GM12878 (cell line): ENCODE measurements at regions not wholly inside any gene's neighbourhood (a gene's known extent, or its start where the extent isn't known, plus 50 kb on each side); places are given as distances from the start of the nearest gene placed in this dataset.

Experiments used
- ATAC-seq: fragments of 200-7000 bp; cut with Tn5 transposase; 3 replicates; pipeline ENCODE4 v1.9.1; 2020; ENCODE audit warnings: mild to moderate bottlenecking, moderate library complexity
- BruUV-seq: library from RNA; stranded (reverse); fragments of 400-500 nt; replicated peaks from 2 replicates; lab custom pipeline; 2021; lab: Mats Ljungman, UMichigan
- CTCF ChIA-PET: fragments of 300-600 bp; sonication (Branson Sonifier 250); formaldehyde crosslinking; extraction: SDS; loops from one replicate; lab custom pipeline; 2021; ENCODE audit warnings: inconsistent platforms; lab: Yijun Ruan, JAX
- POLR2A ChIA-PET: fragments of 350-600 bp; formaldehyde crosslinking; extraction: SDS; loops from one replicate; lab custom pipeline; 2021; ENCODE audit warnings: inconsistent platforms; lab: Charles Lee
- RAD21 ChIA-PET: fragments of 300-600 bp; sonication (Branson Sonifier 250); formaldehyde crosslinking; loops from one replicate; lab custom pipeline; 2023; ENCODE audit warnings: antibody characterized with exemption; ENCODE audit not compliant: unreplicated experiment; lab: Charles Lee
- SMC1A ChIA-PET: fragments of 300-600 bp; sonication (Branson Sonifier 250); formaldehyde crosslinking; loops from one replicate; lab custom pipeline; 2023; ENCODE audit not compliant: unreplicated experiment, uncharacterized antibody; lab: Charles Lee
- DNase-seq: peaks from one replicate; pipeline ENCODE4 v3.0.0-alpha.2; 2011; ENCODE audit warnings: low read depth, low spot score
- FAIRE-seq: peaks from 3 replicates; lab custom pipeline; 2011; peaks lifted over from hg19 to GRCh38; lab: Jason Lieb, UNC
- H2AFZ ChIP-seq: 2 replicates; pipeline ENCODE4 v1.6.0; 2011; ENCODE audit warnings: low read depth, low read length, control low read depth; ENCODE audit not compliant: control insufficient read depth
- H3K27ac ChIP-seq: 2 replicates; pipeline ENCODE4 v1.5.1; 2011; ENCODE audit warnings: control low read depth; ENCODE audit not compliant: control insufficient read depth, insufficient read depth
- H3K27me3 ChIP-seq, 2 experiments: replicated peaks in 1 of 2; 2 replicates each; pipeline versions ENCODE4 v1.6.0 to v1.6.1; 2011; ENCODE audit warnings: low read length in 1 of 2; ENCODE audit not compliant: control insufficient read depth in 2 of 2, insufficient read depth in 2 of 2
- H3K36me3 ChIP-seq, 2 experiments: 2 replicates each; pipeline ENCODE4 v1.5.1; 2011; ENCODE audit warnings: low read length in 1 of 2; ENCODE audit not compliant: control insufficient read depth in 2 of 2, insufficient read depth in 2 of 2
- H3K4me1 ChIP-seq: 2 replicates; pipeline ENCODE4 v1.6.1; 2011; ENCODE audit warnings: mild to moderate bottlenecking, low read length, moderate library complexity, mixed read lengths; ENCODE audit not compliant: control insufficient read depth, insufficient read depth
- H3K4me2 ChIP-seq: 2 replicates; pipeline ENCODE4 v1.6.0; 2011; ENCODE audit warnings: control low read depth; ENCODE audit not compliant: control insufficient read depth, insufficient read depth
- H3K4me3 ChIP-seq: fragments of 200-600 bp; sonication (generic); 2 replicates; pipeline ENCODE4 v1.5.1; 2016
- H3K79me2 ChIP-seq: 2 replicates; pipeline ENCODE4 v1.6.0; 2011; ENCODE audit warnings: low read length; ENCODE audit not compliant: control insufficient read depth, insufficient read depth
- H3K9ac ChIP-seq: 2 replicates; pipeline ENCODE4 v1.8.0; 2011; ENCODE audit warnings: low read length, control low read depth, mixed read lengths; ENCODE audit not compliant: control insufficient read depth, insufficient read depth
- H3K9me3 ChIP-seq: replicated peaks from 3 replicates; pipeline ENCODE4 v1.5.1; 2011; ENCODE audit warnings: mild to moderate bottlenecking, low read length; ENCODE audit not compliant: control insufficient read depth, insufficient read depth
- H4K20me1 ChIP-seq: 2 replicates; pipeline ENCODE4 v1.6.0; 2011; ENCODE audit not compliant: control insufficient read depth, insufficient read depth
- ATF7 ChIP-seq: fragments of 450-650 bp; IDR thresholded peaks from 2 replicates; pipeline ENCODE4 v1.6.1; 2016; ENCODE audit warnings: low read depth, mild to moderate bottlenecking
- BMI1 ChIP-seq: fragments of 450-650 bp; IDR thresholded peaks from 2 replicates; pipeline ENCODE4 v1.6.1; 2016; ENCODE audit warnings: mild to moderate bottlenecking, moderate library complexity, borderline replicate concordance
- CHD2 ChIP-seq: IDR thresholded peaks from 2 replicates; pipeline ENCODE4 v1.6.1; 2011; ENCODE audit warnings: low read depth, low read length, improper control_type of control experiment, borderline replicate concordance
- NFIC ChIP-seq: IDR thresholded peaks from 2 replicates; pipeline ENCODE4 v1.6.1; 2012; ENCODE audit warnings: low read depth, mild to moderate bottlenecking, inconsistent platforms, low read length, moderate library complexity
- TAF1 ChIP-seq: IDR thresholded peaks from 2 replicates; pipeline ENCODE4 v1.6.1; 2011; ENCODE audit warnings: mild to moderate bottlenecking, low read depth, low read length, borderline replicate concordance
- ZBED1 ChIP-seq: IDR thresholded peaks from 2 replicates; pipeline ENCODE4 v1.6.1; 2016; ENCODE audit warnings: borderline replicate concordance
- in situ Hi-C: fragments of 300-500 bp; cut with MboI; formaldehyde crosslinking; loops from 9 replicates; pipeline ENCODE4 v1.14.3; 2018; ENCODE audit warnings: mixed read lengths
- intact Hi-C: fragments of 100-400 bp; cut with micrococcal nuclease; formaldehyde crosslinking; loops from one replicate; pipeline ENCODE4 v1.14.2; 2022; ENCODE audit not compliant: unreplicated experiment
- TF ChIP-seq, protein P1 (sequence below): IDR thresholded peaks from 2 replicates; pipeline ENCODE4 v1.6.1; 2012; ENCODE audit warnings: low read length, inconsistent platforms
- TF ChIP-seq, protein P2 (sequence below): fragments of 450-650 bp; IDR thresholded peaks from 2 replicates; pipeline ENCODE4 v1.6.1; 2014; ENCODE audit warnings: mild to moderate bottlenecking

DNA sequence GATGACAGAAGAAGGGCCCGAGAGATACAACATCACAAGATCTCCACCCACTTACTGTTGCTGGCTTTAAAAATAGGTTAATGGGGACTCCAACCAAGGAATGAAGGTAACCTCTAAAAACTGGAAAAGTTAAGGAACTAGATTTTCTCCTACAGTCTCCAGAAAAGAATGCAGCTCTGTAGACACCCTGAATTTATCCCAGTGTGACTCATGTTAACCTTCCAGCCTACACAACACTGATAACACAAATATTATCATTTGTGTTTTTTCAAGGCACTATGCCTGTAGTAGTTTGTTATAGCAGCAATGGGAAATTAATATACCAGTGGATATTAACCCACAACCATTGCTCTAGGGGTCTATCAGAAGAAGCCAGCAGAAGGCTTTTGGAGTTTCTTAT lies 730.7 kb upstream of the ZP4 start (continued):
- TF ChIP-seq BMI1 = no peak
- no peak for TF ChIP-seq TAF1
- TF ChIP-seq, protein P1, sequence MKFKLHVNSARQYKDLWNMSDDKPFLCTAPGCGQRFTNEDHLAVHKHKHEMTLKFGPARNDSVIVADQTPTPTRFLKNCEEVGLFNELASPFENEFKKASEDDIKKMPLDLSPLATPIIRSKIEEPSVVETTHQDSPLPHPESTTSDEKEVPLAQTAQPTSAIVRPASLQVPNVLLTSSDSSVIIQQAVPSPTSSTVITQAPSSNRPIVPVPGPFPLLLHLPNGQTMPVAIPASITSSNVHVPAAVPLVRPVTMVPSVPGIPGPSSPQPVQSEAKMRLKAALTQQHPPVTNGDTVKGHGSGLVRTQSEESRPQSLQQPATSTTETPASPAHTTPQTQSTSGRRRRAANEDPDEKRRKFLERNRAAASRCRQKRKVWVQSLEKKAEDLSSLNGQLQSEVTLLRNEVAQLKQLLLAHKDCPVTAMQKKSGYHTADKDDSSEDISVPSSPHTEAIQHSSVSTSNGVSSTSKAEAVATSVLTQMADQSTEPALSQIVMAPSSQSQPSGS = no peak

DNA sequence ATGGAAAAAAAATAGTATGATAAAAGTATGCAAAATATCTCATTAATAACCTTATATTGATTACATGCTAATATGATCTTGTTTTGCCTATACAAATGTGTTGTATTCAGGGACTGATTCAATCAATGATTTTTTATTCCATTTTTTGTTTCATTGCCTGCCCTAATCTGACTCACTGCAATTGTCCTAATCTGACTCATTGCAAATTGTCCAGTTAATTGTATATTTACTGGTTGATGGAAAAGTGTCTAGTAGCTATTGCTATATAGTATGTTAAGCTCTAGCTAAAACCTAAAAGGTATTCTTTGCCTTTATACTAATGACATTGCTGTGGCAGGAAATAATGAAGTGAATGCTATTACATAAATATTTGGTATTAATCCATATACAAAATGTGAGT lies 728.9 kb upstream of the ZP4 start:
- ChIA-PET RAD21 (no interaction called here), SMC1A (interaction anchor here (0.8 kb wide), 1 partner anchor 12 kb away, joined by 3 read pairs; no protein-coding TSS in a partner anchor), CTCF (interaction anchor here (1.4 kb wide), 1 partner anchor 13 kb away, joined by 3 read pairs; no protein-coding TSS in a partner anchor), POLR2A (no interaction called here)
- in situ Hi-C loops = no loop called here
- intact Hi-C loops = no loop called here
- H2AFZ ChIP-seq = no peak overlapping the region
- DNase-seq (no peak), FAIRE-seq (no peak), ATAC-seq (no peak)
- H3K4me3 ChIP-seq = no peak overlapping the region
- no peaks in the 10 kb centered on the region for H3K27me3 ChIP-seq
- H3K9me3 ChIP-seq = no peaks in the 10 kb centered on the region
- TF ChIP-seq, protein P2, sequence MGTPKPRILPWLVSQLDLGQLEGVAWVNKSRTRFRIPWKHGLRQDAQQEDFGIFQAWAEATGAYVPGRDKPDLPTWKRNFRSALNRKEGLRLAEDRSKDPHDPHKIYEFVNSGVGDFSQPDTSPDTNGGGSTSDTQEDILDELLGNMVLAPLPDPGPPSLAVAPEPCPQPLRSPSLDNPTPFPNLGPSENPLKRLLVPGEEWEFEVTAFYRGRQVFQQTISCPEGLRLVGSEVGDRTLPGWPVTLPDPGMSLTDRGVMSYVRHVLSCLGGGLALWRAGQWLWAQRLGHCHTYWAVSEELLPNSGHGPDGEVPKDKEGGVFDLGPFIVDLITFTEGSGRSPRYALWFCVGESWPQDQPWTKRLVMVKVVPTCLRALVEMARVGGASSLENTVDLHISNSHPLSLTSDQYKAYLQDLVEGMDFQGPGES = no peak
- TF ChIP-seq ATF7 = no peak
- TF ChIP-seq NFIC = no peak
- no peak for TF ChIP-seq CHD2
- no peak for TF ChIP-seq ZBED1
- no peaks in the 10 kb centered on the region for H3K79me2 ChIP-seq
- H4K20me1 ChIP-seq = no peaks in the 10 kb centered on the region
- H3K36me3 ChIP-seq = no peaks in the 10 kb centered on the region
- H3K4me2 ChIP-seq = no peak overlapping the region
- BruUV-seq = no TSS peak
- H3K4me1 ChIP-seq = no peaks in the 10 kb centered on the region
- H3K27ac ChIP-seq = no peak overlapping the region
- H3K9ac ChIP-seq = no peak overlapping the region
